ENCODE measurements at regions not wholly inside any gene's neighbourhood (a gene's known extent, or its start where the extent isn't known, plus 50 kb on each side); places are given as distances from the start of the nearest gene placed in this dataset.

GRCh38 chr9:18371141-18371540 lies 102.8 kb upstream of the ADAMTSL1 start:
- H3K27me3 Mint-ChIP-seq (ENCODE audit: low read depth), result no peaks in the 10 kb centered on the region
- DNase-seq (ENCODE audit: low spot score), result no peak
- no peak overlapping the region for H3K4me3 Mint-ChIP-seq (ENCODE audit: unreplicated experiment)
- H3K4me1 Mint-ChIP-seq (ENCODE audit: low read depth), result peaks cover 3% of the 10 kb centered on the region
- no peaks in the 10 kb centered on the region for H3K36me3 Mint-ChIP-seq (ENCODE audit: low read depth)
- peak; percentile 17 for TF ChIP-seq CTCF (IDR thresholded peaks at IDR 0.05)
- no peaks in the 10 kb centered on the region for H3K9me3 Mint-ChIP-seq (ENCODE audit: low read depth)
- H3K27ac Mint-ChIP-seq (ENCODE audit: unreplicated experiment), result no peak overlapping the region

GRCh38 chr9:18371621-18372020 lies 102.3 kb upstream of the ADAMTSL1 start:
- H3K27ac Mint-ChIP-seq (ENCODE audit: unreplicated experiment), result no peak overlapping the region
- no peak for DNase-seq (ENCODE audit: low spot score)

GRCh38 chr9:18379073-18379811 lies 94.7 kb upstream of the ADAMTSL1 start:
- H3K36me3 Mint-ChIP-seq (ENCODE audit: low read depth), result no peaks in the 10 kb centered on the region
- no peak for DNase-seq (ENCODE audit: low spot score)
- peaks cover 28% of the 10 kb centered on the region for H3K4me1 Mint-ChIP-seq (ENCODE audit: low read depth)
- no peaks in the 10 kb centered on the region for H3K9me3 Mint-ChIP-seq (ENCODE audit: low read depth)
- H3K27me3 Mint-ChIP-seq (ENCODE audit: low read depth), result no peaks in the 10 kb centered on the region
- TF ChIP-seq CTCF (IDR thresholded peaks at IDR 0.05), result no peak
- no peak overlapping the region for H3K27ac Mint-ChIP-seq (ENCODE audit: unreplicated experiment)
- no peak overlapping the region for H3K4me3 Mint-ChIP-seq (ENCODE audit: unreplicated experiment)

More at GRCh38 chr9:18371621-18372020, 102.3 kb upstream of the ADAMTSL1 start:
- no peak for TF ChIP-seq CTCF (IDR thresholded peaks at IDR 0.05)
- H3K4me1 Mint-ChIP-seq (ENCODE audit: low read depth), result peaks cover 3% of the 10 kb centered on the region
- no peaks in the 10 kb centered on the region for H3K9me3 Mint-ChIP-seq (ENCODE audit: low read depth)
- H3K4me3 Mint-ChIP-seq (ENCODE audit: unreplicated experiment), result no peak overlapping the region
- no peaks in the 10 kb centered on the region for H3K36me3 Mint-ChIP-seq (ENCODE audit: low read depth)
- no peaks in the 10 kb centered on the region for H3K27me3 Mint-ChIP-seq (ENCODE audit: low read depth)

GRCh38 chr9:18382243-18382642 lies 91.7 kb upstream of the ADAMTSL1 start:
- no peaks in the 10 kb centered on the region for H3K9me3 Mint-ChIP-seq (ENCODE audit: low read depth)
- no peak for DNase-seq (ENCODE audit: low spot score)
- H3K27me3 Mint-ChIP-seq (ENCODE audit: low read depth), result no peaks in the 10 kb centered on the region
- peak overlapping the region; percentile 57 for H3K27ac Mint-ChIP-seq (ENCODE audit: unreplicated experiment)
- H3K36me3 Mint-ChIP-seq (ENCODE audit: low read depth), result no peaks in the 10 kb centered on the region
- no peak for TF ChIP-seq CTCF (IDR thresholded peaks at IDR 0.05)
- no peak overlapping the region for H3K4me3 Mint-ChIP-seq (ENCODE audit: unreplicated experiment)
- peaks cover 37% of the 10 kb centered on the region for H3K4me1 Mint-ChIP-seq (ENCODE audit: low read depth)

GRCh38 chr9:18384066-18384465 lies 89.9 kb upstream of the ADAMTSL1 start:
- peaks cover 32% of the 10 kb centered on the region for H3K4me1 Mint-ChIP-seq (ENCODE audit: low read depth)
- H3K4me3 Mint-ChIP-seq (ENCODE audit: unreplicated experiment), result no peak overlapping the region
- no peaks in the 10 kb centered on the region for H3K36me3 Mint-ChIP-seq (ENCODE audit: low read depth)
- H3K27me3 Mint-ChIP-seq (ENCODE audit: low read depth), result no peaks in the 10 kb centered on the region
- no peak for DNase-seq (ENCODE audit: low spot score)
- no peak overlapping the region for H3K27ac Mint-ChIP-seq (ENCODE audit: unreplicated experiment)
- TF ChIP-seq CTCF (IDR thresholded peaks at IDR 0.05), result no peak
- no peaks in the 10 kb centered on the region for H3K9me3 Mint-ChIP-seq (ENCODE audit: low read depth)
